SK-N-DZ (cell line): ENCODE measurements at regions not wholly inside any gene's neighbourhood (a gene's known extent, or its start where the extent isn't known, plus 50 kb on each side); places are given as distances from the start of the nearest gene placed in this dataset.

Experiments used
- DNase-seq: peaks from one replicate; pipeline ENCODE4 v3.0.0-alpha.2; 2015; ENCODE audit warnings: low spot score

DNA sequence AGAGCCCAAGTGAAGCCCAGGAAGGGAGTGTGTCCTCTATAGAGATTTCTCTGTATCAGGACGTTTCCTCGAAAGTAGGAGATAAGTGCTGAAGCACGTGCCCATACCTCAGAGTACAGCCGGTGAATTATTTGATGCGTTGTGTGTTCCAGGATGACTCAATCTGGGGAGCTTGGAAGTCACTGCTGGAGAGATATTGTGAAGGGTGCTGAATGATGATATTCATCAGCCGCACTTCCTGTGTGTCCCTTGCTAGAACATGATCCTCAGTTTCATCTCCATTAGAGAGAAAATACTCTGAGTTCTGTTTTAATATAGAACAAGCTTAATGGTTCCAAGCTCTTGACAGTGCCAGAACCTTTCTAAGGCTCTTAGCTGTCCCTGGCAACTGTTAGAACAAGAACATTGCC, 402.3 kb upstream of the ADAMTSL1 start:
- no peak for DNase-seq

DNA sequence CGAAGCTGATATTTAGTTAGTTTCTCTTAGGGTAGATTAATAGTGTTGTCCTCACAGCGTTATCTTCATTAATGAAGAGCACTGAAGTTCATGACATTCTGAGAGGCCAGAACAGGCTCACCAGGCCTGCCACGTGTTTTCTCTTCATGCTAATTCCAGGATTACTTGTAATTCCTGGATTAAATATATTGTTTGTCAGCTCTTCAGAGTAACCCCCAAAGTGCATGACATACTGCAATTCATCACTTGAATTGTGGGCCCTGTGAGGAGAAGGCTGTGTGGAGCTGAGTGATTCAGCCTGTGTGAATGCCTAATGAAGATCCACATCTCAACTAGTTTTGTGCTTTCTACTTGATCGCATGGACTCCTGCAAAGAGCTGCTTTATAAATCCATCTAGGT, 401.0 kb upstream of the ADAMTSL1 start:
- no peak for DNase-seq

DNA sequence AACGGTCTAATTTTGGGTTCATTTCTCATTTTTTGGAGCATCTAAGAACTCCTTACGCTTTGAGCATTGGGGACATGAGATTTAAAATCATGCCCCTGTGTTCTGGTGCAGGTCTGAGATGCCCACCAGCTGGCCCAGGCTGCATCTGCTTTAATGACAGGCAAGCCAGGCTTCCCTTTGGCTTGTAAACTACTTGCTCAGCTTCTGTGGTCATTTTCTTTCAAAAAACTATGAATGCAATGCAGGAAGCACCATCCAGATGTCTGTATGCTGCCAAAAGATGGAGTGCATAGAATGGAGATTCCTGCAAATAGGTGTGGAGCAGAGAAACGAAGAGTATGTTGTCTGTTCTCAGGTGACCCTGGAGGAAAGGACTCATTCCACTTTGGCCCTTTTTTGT, 399.9 kb upstream of the ADAMTSL1 start:
- no peak for DNase-seq

DNA sequence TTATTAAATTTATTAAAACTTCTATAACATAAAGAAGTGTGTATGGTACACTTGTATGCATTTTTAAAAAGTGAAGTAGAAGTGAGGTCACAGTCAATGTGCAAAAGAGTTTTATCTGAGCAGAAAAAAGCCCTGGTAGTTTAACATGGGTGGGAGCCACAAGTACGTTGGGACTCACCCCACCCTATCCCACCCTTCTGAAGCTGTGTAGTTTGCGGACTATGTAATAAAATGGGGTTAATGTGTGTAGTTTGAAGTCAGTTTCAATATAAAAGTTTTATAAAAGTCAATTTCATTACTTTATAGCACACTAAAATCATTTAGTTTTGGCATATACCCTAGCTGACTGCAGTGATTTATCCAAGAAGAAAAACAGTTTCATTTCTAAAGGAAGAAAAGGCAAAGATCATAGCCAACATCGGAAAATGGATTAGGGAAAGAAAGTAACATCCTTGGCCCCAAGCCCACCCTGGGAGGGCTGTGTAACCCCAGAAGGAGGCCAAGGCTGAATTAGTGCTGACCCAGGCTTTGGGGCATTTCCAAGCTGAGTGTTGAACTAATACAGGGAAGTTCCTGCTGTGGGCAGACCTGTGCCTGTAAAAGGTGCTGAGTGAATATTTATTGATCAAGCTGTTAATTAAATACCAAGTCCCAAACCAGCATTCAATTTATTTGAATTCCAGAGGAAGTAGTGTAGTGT, 398.6 kb upstream of the ADAMTSL1 start:
- no peak for DNase-seq

DNA sequence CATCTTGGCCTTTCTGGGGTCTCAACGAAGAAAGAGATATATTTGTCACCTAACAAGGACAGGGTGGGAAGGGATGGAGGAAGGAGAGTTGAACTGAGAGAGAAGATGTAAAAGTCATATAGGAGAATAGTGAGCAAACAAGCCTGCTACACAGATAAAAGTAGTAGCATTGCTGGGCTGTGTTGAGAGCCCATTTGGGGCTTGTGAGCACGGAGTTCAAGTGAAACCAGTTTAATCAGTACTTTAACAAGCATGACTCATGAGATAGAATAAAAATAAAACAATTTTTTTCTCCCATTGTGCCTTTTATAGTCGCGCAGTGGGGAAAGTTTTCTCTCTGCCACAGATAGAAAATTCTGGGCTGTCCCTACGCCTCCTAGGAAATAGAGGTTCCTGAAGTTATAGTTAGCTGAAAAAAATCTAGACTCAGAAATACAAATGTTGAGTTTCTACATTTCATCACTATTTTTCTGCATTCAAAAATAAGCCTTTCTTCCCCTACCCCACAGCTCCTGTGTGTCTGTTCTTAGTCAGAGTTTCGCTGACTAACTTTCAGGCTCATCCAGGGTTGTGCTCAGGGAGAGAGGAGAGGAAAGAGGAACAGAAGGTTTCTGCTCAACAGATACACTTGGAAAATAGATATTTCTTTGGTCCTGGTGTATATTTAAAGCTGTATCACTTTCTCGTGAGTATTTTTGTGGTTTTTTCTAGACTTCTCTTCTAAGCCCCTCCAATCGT, 395.8 kb upstream of the ADAMTSL1 start:
- no peak for DNase-seq

DNA sequence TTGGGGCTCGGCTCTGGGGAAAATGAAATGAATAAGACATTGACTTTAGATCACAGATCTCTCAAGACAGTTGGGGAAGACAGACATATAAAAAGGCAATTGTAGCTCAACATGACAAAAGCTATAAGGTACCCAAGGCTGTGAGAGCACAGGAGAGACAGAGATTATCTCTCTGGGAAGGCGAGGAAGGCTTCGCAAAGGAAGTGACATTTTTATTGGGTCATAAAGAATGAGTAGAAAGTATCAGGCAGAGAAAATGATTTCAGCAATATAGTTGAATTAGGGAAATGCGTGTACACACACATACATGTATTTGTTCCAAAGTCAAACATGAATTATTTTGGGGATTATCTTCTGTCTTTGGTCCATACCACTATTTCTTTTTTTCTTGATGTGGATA, 381.8 kb upstream of the ADAMTSL1 start:
- no peak for DNase-seq

DNA sequence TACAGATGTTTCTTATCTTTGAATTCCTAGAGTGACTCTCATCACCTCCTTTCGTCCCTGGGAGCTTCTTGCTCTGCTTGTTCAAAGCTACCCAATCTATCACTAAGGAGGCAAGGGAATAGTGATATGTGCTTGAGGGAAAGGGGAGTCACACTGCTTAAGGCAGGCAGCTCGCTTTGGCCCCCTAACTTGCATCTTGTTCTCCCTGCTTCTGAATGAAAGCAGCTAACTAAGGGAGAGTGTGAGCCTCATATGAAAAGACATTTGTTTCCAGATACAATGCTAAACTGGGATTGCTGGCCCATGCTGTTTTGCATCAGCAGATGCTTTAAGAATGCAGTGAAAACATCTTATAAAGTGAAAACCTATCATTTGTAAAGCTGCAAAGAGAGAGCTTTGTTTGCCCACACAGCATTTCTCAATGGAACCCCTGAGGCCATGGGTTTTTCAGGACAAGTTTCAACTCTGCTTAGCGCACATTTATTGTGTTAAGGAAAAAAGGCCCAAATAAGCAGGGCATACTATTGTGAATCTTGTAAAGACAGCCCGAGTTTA, 367.9 kb upstream of the ADAMTSL1 start:
- DNase-seq, result no peak

DNA sequence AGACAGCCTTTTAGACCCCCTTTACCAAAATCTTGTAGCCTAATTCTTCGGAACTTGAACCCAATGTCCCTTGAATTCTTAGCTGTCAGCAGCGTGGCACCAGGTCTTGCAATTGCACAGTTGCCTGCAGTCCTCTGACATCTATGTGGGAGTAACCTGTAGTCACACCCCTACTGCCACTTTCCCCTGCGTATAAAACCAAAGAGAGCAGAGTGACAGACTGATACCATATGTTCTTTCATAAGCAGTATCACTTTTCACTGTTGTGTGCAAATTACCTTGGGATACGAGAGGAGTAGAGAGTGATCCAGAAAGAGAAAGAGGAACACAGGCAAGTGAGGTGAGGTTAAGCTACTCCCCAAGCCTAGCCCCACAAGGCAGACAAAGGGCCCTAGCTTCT, 364.3 kb upstream of the ADAMTSL1 start:
- no peak for DNase-seq

DNA sequence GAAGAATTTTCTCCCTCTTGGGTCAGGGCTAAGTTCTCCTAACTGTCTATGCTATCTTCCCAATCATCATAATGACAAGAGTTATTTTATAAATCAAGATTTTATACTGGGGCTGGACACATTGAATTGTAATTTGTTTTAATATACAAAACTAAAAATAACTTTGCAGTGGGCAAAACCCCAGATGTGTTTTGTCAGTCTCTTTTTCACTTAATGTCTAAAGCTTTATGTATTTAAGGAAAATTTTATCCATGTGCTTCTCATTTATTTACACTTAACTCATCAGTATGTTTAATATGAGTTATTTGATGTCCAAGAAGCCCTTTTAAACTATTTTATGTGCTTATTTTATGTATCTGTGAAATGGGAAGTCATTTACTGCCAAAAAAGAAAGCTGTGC, 362.8 kb upstream of the ADAMTSL1 start:
- no peak for DNase-seq

DNA sequence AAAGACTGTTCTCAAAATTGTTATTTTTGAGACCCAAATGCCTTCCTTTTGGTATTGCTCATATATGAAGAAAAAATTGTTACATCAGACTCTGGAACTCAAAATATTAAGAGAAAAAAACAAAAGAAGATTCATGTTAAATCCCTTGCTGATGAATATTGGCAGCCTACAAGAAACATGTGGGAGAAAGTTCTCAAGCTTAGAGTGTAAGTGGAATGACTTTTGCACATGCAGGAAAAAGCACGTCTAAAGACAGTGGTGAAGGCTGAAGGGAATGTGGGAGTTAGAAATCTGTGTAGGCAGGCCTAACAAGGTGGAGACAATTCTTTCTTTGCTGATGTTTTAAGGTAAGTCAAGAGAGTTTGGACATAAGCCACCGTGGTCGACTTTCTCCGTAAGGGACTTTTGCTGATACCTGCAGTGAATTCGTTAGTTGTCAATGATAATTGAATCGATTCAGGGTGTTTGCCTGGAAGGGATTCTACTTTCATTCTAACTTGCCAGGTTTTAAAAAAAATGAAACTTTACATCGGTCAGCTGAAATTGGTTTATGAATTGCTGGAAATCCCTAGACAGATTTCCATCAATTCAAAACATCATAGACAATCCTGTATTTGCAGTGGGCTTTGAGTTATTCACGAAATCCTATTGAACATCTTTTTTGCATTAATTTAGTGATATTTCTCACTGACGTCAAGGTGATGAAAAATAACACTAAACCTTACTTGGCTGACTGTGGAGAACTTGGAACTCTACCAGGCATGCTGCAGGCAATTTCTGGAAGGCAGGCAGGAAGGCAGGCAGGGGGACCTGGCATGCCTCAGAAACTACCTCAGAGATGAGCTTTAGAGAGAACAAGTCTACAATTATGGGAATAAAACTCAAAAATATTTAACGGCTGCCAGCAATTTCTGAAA, 359.1 kb upstream of the ADAMTSL1 start:
- DNase-seq, result no peak

DNA sequence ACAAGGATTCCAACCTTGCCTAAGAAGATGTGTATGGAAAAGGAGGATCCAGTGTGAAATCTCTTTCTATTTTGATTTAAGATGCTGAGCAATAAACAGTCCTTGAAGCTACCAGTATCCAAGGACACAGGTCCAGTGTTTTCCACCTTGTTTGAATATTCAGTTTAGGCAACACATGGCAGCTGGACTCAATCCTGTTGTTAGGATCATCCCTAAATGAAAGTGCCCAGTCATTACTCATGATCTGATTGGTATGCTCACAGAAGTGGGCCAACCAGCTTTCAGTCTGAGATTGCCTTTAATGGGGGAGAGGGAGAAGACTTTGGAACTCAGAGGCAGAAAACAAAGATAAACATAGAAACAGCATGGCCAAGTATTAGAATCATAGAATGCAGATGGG, 355.7 kb upstream of the ADAMTSL1 start:
- DNase-seq, result no peak

DNA sequence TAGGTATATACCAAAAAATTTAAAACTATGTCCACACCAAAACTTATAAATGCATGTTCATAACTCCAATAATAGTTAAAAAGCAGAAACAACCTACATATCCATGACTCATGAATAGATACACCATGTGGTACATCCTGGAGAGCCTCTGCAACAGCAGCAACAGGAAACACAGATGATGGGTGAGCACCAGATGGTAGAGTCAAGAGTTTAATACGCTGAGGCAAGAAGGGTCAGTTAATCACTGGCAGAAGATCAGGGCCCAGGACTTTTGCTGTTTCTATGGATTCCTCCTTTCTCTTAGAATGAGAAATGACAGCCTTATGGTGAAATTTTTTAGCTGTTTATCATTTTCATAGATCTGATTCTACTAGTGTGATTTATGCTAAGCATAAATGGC, 351.8 kb upstream of the ADAMTSL1 start:
- no peak for DNase-seq

DNA sequence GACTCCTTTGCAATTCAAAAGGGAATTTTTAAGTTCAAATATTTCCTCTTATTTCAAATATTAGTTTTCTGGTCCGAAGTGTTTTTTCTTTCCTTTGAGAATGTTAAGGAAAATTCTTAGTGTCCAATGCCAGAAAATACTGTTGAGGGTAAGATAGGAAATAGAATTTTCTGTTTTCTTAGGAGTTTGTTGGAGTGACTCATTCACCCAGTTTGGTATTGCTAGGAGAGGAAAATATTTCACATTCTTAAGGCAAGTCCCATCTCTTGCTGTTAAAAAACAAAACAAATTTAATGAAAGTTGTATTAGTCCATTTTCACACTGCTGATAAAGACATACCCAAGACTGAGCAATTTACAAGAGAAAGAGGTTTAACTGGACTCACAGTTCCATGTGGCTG, 349.2 kb upstream of the ADAMTSL1 start:
- no peak for DNase-seq

DNA sequence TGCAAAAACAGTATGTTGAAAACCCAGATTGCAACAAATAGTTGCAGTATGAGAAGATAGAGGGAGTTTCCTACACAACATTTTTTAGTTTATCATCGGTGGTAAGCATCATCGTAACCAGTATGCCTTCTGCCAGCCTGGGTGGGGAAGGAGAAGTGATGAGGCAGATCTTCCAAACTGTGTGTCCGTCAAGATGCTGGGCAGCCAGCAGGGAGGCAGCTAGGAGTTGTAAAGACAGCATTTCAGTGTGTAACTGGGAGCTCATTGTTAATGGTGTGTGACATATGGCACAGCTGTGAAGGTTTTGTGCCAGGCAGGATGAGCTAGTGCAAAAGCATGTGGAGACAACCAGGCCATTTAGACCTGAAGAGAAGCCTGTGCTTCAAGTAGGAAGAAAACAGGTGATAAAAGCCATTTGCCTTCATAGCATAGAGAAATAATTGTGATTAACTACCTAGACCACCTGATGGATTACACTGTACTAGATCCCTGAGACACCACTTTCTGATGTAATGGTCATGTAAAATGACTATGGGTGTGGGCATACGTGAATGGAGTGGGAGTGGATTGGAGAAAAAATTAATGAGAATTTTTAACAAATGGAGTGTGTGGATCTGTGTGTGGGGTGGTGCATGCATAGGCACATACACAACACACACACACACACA, 347.0 kb upstream of the ADAMTSL1 start:
- no peak for DNase-seq

DNA sequence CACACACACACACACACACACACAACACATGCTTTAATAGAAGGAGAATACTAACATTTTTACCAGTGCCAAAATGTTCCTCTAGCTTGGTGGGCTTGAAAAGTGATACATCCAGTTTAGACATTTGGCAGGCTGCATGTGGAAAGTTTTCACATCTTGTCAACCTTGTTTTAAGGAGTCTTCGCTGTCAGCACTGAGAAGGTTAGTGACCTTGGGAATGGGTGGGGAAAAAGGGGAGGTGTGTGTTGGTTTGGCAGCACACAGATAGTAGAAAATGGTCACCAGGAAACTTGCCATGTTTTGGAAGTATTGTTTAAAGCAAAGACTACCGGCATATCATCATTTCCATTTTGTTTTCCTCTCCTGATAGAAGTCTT, 346.5 kb upstream of the ADAMTSL1 start:
- DNase-seq, result no peak

DNA sequence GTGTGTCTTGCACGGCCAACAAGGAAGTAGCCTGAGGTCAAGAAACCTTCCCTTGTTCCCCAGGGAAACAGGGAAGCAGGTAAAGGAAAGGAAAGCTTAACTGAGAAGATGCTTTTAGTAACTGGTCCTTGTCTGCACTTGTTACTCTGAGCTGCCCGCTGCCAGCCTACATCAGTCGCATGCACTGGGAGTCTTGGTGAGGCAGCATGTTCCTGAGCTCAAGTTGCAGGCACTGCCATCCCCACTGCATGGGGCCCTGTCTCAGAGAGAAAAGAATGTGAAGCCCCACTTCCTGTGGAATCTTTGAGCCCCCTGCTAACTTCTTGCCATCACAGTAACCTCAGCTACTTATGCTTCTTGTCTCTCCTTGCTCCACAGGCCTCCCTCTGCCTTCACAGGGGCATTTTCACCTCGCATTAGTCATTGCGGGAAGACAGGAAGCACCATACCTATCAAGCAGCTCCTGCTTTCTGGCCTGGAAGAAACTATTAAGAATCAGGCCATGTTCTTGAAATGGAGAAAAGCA, 344.1 kb upstream of the ADAMTSL1 start:
- no peak for DNase-seq

DNA sequence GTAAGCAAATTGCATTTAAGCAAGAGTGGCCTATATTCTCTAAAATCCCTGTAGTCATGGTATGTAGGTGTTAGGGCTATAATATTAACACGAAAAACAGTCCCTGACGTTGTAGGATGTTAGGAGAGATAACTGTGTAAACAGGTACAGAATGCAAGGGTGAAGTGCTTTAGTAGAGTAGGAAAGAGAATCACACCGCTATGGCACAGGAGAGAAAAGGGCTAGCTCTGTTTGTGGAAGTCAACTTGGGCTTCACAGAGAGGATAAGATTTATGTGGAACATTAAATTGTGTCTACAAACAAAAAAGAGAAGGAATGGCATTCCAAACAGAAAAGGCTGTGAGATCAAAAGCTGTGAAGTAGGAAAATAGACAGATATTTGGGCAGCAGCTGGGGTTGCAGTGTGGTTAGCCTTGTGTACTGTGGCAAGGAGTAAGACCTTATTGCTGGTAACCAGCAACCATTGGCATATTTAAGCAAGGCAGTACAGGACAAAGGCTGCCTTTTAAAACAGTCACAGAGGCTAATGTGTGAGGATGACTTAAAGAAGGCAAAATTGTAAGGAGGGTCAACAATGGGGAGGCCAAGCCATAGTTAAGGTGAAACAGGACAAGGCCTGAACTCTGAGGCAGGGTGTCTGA, 337.5 kb upstream of the ADAMTSL1 start:
- DNase-seq, result no peak

DNA sequence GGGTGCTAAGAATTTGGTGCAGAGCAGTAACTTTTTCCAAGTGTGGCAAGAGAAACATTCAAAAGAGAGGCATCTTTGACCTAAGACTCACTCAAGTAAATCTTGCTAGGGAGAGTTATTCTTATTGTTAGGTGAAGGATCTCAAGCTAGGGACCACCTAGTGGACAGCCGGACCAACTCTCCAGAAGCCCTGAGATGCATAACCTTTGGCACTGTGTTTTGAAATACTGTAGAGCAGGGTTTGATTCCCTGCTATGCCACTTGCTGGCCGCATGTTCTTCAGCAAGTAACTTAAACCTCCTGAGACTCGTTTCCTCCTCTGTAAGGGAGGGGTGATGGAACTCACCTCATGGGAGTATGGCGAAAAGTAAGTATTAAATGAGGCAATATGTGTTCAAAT, 336.1 kb upstream of the ADAMTSL1 start:
- no peak for DNase-seq

DNA sequence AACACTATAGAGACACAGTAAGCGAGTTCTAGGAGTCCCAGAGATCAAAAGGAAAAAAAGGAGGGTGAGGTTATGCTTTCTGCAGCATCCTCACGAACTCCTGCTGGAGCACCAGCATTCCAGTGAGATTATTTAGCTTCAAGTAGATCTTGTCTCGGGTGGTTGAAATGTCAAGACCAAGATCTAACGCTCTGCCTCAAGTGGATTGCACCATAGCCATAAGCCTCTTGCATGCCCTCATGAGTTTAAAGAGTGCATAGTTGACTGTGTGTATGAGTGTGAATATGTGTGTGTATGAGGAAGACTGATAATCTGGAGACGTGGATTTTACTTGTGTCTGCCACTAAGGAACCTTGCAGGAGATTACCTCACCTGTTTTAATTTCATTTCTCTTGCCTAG, 335.3 kb upstream of the ADAMTSL1 start:
- no peak for DNase-seq

DNA sequence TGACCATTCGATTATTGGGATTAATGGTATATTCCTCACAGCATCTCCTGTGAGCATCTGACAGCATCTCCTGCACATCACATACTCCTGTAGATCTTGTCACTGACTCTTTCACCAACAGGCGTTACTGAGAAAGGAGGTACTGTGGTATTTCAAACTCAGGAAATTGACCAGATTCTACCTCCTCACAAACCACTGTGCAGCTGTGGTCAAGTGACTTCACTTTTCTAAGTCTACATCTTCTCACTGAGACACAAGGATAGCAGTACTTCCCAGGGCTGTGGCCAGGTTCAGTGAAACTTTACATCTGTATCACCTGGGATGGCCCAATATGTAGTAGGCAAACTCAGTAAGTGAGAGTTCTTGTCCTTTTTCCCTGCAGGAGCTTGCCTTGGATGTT, 332.3 kb upstream of the ADAMTSL1 start:
- DNase-seq, result no peak
